ENCODE measurements at regions not wholly inside any gene's neighbourhood (a gene's known extent, or its start where the extent isn't known, plus 50 kb on each side); places are given as distances from the start of the nearest gene placed in this dataset.

- no peak for TF ChIP-seq CTCF (IDR thresholded peaks at IDR 0.05; ENCODE audit: control insufficient read depth, extremely low read depth, insufficient read depth)
- no peak for DNase-seq (ENCODE audit: low read depth)
Observed at GRCh38 chr2:65779021-65779420, 346.6 kb upstream of the SPRED2 start.

GRCh38 chr2:65778137-65778536 lies 345.7 kb upstream of the SPRED2 start:
- TF ChIP-seq CTCF (IDR thresholded peaks at IDR 0.05; ENCODE audit: control insufficient read depth, extremely low read depth, insufficient read depth), result no peak
- no peak overlapping the region for H3K4me3 ChIP-seq (ENCODE audit: low read depth, low read length)
- no peak for DNase-seq (ENCODE audit: low read depth)

More at GRCh38 chr2:65779021-65779420, 346.6 kb upstream of the SPRED2 start:
- no peak overlapping the region for H3K4me3 ChIP-seq (ENCODE audit: low read depth, low read length)

- H3K4me3 ChIP-seq (ENCODE audit: low read depth, low read length), result no peak overlapping the region
- TF ChIP-seq CTCF (IDR thresholded peaks at IDR 0.05; ENCODE audit: control insufficient read depth, extremely low read depth, insufficient read depth), result no peak
- no peak for DNase-seq (ENCODE audit: low read depth)
Observed at GRCh38 chr2:65775839-65776238, 343.4 kb upstream of the SPRED2 start.

GRCh38 chr2:65767946-65768345 lies 335.5 kb upstream of the SPRED2 start:
- DNase-seq (ENCODE audit: low read depth), result no peak
- no peak for TF ChIP-seq CTCF (IDR thresholded peaks at IDR 0.05; ENCODE audit: control insufficient read depth, extremely low read depth, insufficient read depth)

GRCh38 chr2:65766768-65767267 lies 334.4 kb upstream of the SPRED2 start:
- no peak for DNase-seq (ENCODE audit: low read depth)
- no peak for TF ChIP-seq CTCF (IDR thresholded peaks at IDR 0.05; ENCODE audit: control insufficient read depth, extremely low read depth, insufficient read depth)
- no peak overlapping the region for H3K4me3 ChIP-seq (ENCODE audit: low read depth, low read length)

More at GRCh38 chr2:65767946-65768345, 335.5 kb upstream of the SPRED2 start:
- H3K4me3 ChIP-seq (ENCODE audit: low read depth, low read length), result no peak overlapping the region

- DNase-seq (ENCODE audit: low read depth), result no peak
- TF ChIP-seq CTCF (IDR thresholded peaks at IDR 0.05; ENCODE audit: control insufficient read depth, extremely low read depth, insufficient read depth), result no peak
Observed at GRCh38 chr2:65765376-65765775, 333.0 kb upstream of the SPRED2 start.

GRCh38 chr2:65762068-65762467 lies 329.7 kb upstream of the SPRED2 start:
- TF ChIP-seq CTCF (IDR thresholded peaks at IDR 0.05; ENCODE audit: control insufficient read depth, extremely low read depth, insufficient read depth), result no peak
- H3K4me3 ChIP-seq (ENCODE audit: low read depth, low read length), result no peak overlapping the region
- DNase-seq (ENCODE audit: low read depth), result no peak

More at GRCh38 chr2:65765376-65765775, 333.0 kb upstream of the SPRED2 start:
- H3K4me3 ChIP-seq (ENCODE audit: low read depth, low read length), result no peak overlapping the region

Measured in LNCaP clone FGC (cell line).